SW480 (cell line): ENCODE measurements at regions not wholly inside any gene's neighbourhood (a gene's known extent, or its start where the extent isn't known, plus 50 kb on each side); places are given as distances from the start of the nearest gene placed in this dataset.

ENCODE experiments used
- DNase-seq: peaks from one replicate; pipeline ENCODE4 v3.0.0-alpha.2; 2016; ENCODE audit warnings: low spot score

GRCh38 chr10:43870968-43871439 lies 222.3 kb upstream of the ZNF32 start:
- DNase-seq, result peak; percentile 2

DNA sequence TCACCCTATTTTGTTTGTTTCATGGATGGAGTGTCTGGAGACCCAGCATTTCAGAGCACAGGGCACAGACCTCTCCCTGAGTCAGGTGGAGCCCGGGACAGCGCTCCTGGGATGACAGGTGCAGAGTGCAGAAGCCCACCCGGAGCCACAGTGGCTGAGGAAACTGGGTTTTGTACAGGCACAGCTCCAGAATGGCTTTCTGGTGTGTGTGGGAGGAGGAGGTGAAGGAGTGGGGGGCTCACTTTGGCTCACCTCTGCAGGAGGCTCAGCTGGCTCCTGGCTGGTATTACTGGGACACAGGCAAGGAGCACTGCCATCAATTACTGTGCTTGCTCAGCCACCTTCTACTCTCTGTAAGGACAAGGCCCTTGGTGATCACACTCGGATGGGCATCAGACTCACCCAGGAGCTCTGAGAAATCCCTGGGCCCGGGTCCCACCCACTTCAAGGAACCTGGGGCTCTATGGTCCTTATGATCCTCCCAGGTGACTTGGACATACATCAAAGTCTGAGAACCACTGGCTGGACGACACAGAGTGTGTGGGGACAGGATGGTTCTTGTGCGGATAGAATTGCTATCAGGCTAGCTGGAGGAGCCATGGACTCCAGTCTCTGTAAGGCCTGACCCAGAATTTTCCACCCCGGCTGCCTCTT lies 221.1 kb upstream of the ZNF32 start:
- DNase-seq, result no peak

GRCh38 chr10:43868952-43869351 lies 220.3 kb upstream of the ZNF32 start:
- no peak for DNase-seq

GRCh38 chr10:43867667-43868565 lies 219.2 kb upstream of the ZNF32 start:
- no peak for DNase-seq

DNA sequence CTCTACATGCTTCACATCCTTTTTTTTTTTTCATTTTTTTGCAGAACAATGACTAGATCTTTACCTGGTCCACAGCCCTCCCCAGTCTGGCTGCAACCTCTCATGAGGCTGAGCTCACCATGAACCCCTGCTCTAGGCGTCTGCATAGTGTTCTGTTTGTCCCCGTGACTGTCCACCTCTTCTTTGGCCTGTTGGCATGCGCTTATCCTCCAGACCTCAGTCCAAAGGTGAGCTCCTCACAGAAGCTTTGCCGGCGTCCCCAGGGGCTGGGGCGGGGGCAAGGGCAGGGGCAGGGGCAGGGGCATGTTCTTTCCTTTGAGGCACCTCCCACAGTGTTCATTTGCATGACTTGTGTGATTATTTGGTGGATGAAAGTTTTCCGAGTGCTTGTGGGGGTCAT lies 218.4 kb upstream of the ZNF32 start:
- DNase-seq, result no peak

- no peak for DNase-seq
These were observed 218.0 kb upstream of the ZNF32 start for GRCh38 chr10:43866712-43867111.

- DNase-seq, result no peak
These were observed 216.8 kb upstream of the ZNF32 start for GRCh38 chr10:43865265-43866135.

GRCh38 chr10:43864656-43865055 lies 216.0 kb upstream of the ZNF32 start:
- DNase-seq, result no peak

- DNase-seq, result peak; percentile 50
These were observed 215.3 kb upstream of the ZNF32 start for GRCh38 chr10:43863859-43864591.

- DNase-seq, result no peak
These were observed 214.6 kb upstream of the ZNF32 start for GRCh38 chr10:43863270-43863669.

GRCh38 chr10:43862756-43863155 lies 214.1 kb upstream of the ZNF32 start:
- DNase-seq, result no peak

DNA sequence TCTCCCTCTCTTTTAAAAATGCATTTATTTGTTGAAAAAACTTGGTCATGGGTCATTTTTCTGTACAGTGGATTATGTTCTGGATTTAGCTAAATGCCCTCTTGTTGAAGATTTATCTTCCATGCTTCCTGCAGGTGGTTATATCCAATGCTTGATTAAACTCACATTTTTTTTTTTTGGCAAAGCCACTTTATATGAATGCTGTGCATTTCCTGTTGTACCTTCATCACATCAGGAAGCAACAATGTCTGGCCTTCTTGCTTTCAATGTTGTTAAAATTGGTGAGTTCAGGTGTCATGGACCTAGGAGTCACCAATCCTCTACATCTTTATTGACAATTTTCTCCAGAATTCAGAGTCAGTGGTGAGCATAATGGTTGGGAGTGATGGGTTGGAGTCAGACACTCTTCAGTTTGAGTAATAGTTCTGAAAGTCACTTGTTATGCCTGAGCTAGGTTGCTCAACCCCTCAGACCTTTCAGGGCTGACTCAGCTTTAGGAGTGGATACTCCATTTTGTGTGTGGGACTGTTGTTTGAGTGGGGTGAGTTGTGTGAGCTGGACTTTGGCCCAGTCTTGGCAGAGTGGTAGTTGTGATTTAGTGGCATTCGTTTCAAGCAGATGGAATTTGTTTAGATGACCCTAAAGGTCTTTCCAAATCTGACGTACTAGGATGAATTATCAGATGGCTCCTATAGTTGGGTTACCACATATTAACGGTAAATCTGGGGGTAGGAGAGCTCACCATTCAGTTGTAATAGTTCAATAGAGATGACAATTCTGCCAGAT lies 213.5 kb upstream of the ZNF32 start:
- DNase-seq, result no peak

GRCh38 chr10:43859016-43859525 lies 210.4 kb upstream of the ZNF32 start:
- DNase-seq, result no peak

GRCh38 chr10:43857931-43858315 lies 209.2 kb upstream of the ZNF32 start:
- no peak for DNase-seq

GRCh38 chr10:43857206-43857930 lies 208.7 kb upstream of the ZNF32 start:
- no peak for DNase-seq

DNA sequence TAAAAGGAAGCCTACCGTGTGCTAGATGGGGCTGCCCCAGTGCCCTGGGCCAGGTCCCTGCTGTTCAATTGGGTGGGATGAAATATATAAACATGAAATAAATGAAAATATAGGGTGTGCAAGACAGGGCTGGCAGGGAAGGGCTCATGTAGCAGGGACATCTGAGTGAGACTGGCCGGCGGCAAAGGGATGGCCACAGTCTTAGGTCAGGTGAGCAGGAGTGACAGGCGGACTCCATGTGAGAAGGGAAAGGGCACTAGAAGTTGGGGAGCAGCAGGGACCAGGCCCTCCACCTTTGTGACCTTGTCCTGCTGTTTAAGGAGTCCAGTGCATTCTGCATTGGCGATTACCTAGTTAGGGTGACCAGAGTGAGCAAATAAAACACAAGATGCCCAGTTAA lies 207.6 kb upstream of the ZNF32 start:
- no peak for DNase-seq

DNA sequence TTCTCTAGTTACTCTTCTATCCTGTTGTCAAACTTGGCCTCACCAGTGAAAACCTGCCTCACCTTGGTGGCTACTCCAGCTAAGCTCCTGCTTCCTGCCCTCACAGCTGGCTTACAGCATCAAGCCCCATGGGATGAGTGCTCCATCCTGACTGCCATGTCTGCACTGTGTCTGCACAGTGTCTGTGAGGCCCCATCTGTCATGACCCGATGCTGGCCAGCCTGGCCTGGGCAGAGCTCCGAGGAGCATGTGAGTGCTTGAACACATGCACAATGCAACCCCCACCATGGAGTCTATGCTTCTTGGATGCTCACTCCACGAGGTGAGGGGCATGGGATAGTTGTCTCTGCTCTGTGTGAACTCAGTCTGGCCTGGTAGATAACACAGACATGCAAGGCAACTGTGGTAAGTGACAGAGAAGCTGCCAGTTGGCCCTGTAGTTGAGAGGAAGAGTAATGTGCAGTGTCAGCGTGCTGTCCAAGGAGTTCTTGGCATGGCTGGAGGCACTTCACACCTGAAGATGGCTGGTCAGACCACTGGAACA lies 207.1 kb upstream of the ZNF32 start:
- no peak for DNase-seq

- peak; percentile 52 for DNase-seq
These were observed 205.3 kb upstream of the ZNF32 start for GRCh38 chr10:43854007-43854406.

GRCh38 chr10:43853369-43853768 lies 204.7 kb upstream of the ZNF32 start:
- DNase-seq, result no peak
